Smooth muscle cell (in vitro differentiated cells): ENCODE measurements at regions not wholly inside any gene's neighbourhood (a gene's known extent, or its start where the extent isn't known, plus 50 kb on each side); places are given as distances from the start of the nearest gene placed in this dataset.

Experiments used
- DNase-seq: peaks from one replicate; lab custom pipeline; 2025; ENCODE audit not compliant: unreplicated experiment; lab: John Stamatoyannopoulos, UW
- H2AFZ ChIP-seq: fragments of 200-600 bp; sonication (generic); 2 replicates; pipeline ENCODE4 v1.6.0; 2016; ENCODE audit warnings: antibody characterized with exemption, low read depth, mild to moderate bottlenecking
- H3F3A ChIP-seq: fragments of 200-600 bp; sonication (generic); 2 replicates; pipeline ENCODE4 v1.6.0; 2017; ENCODE audit warnings: antibody characterized with exemption, low read depth
- H3K27ac ChIP-seq: fragments of 200-600 bp; sonication (generic); 2 replicates; pipeline ENCODE4 v1.5.1; 2016; ENCODE audit warnings: low read depth, mild to moderate bottlenecking
- H3K27me3 ChIP-seq: fragments of 200-600 bp; sonication (generic); 2 replicates; pipeline ENCODE4 v1.6.1; 2016; ENCODE audit warnings: low read depth, mild to moderate bottlenecking
- H3K36me3 ChIP-seq: fragments of 200-600 bp; sonication (generic); 2 replicates; pipeline ENCODE4 v1.5.1; 2016; ENCODE audit warnings: low read depth
- H3K4me1 ChIP-seq: fragments of 200-600 bp; sonication (generic); 2 replicates; pipeline ENCODE4 v1.5.1; 2016; ENCODE audit warnings: low read depth
- H3K4me2 ChIP-seq: fragments of 200-600 bp; sonication (generic); 2 replicates; pipeline ENCODE4 v1.6.0; 2016; ENCODE audit warnings: mild to moderate bottlenecking
- H3K4me3 ChIP-seq: fragments of 200-600 bp; sonication (generic); 2 replicates; pipeline ENCODE4 v1.5.1; 2016; ENCODE audit warnings: mild to moderate bottlenecking
- H3K79me2 ChIP-seq: fragments of 200-600 bp; sonication (generic); 2 replicates; pipeline ENCODE4 v1.6.0; 2016; ENCODE audit warnings: low read depth, mild to moderate bottlenecking
- H3K9ac ChIP-seq: fragments of 200-600 bp; sonication (generic); 2 replicates; pipeline ENCODE4 v1.6.0; 2016; ENCODE audit warnings: low read depth
- H3K9me3 ChIP-seq: fragments of 200-600 bp; sonication (generic); replicated peaks from 2 replicates; pipeline ENCODE4 v1.5.1; 2016; ENCODE audit warnings: low read depth
- H4K20me1 ChIP-seq: fragments of 200-600 bp; sonication (generic); 2 replicates; pipeline ENCODE4 v1.6.0; 2016; ENCODE audit warnings: low read depth
- CTCF ChIP-seq: fragments of 200-600 bp; sonication (generic); IDR thresholded peaks from 2 replicates; pipeline ENCODE4 v1.5.1; 2017; ENCODE audit warnings: borderline replicate concordance, mild to moderate bottlenecking, antibody characterized with exemption; ENCODE audit not compliant: insufficient read depth, poor library complexity, severe bottlenecking
- WGBS: methylation state at CpG from one replicate; pipeline ENCODE4 v1.1.7; 2016; ENCODE audit warnings: low lambda C conversion rate; 5-methylcytosine and 5-hydroxymethylcytosine counted together

GRCh38 chr10:123944661-123945060, 53.1 kb upstream of the CPXM2 start:
- TF ChIP-seq CTCF = no peak
- Histone ChIP-seq H3K4me1 (no peaks in the 10 kb centered on the region), H3K36me3 (no peaks in the 10 kb centered on the region), H4K20me1 (no peaks in the 10 kb centered on the region), H3K27me3 (no peaks in the 10 kb centered on the region), H3K4me2 (no peak overlapping the region), H2AFZ (no peak overlapping the region), H3K79me2 (no peaks in the 10 kb centered on the region), H3K4me3 (no peak overlapping the region), H3F3A (no peaks in the 10 kb centered on the region), H3K27ac (no peak overlapping the region), H3K9me3 (no peaks in the 10 kb centered on the region), H3K9ac (no peak overlapping the region)
- DNase-seq = no peak
- 92% methylated on average over 6 of the region's 6 CpGs for WGBS

GRCh38 chr10:123943307-123943706, 51.7 kb upstream of the CPXM2 start:
- no peak overlapping the region for H3K4me3 ChIP-seq
- no peak overlapping the region for H3K9ac ChIP-seq
- H2AFZ ChIP-seq = no peak overlapping the region
- no peaks in the 10 kb centered on the region for H3K79me2 ChIP-seq
- no peak overlapping the region for H3K4me2 ChIP-seq
- H3K27me3 ChIP-seq = no peaks in the 10 kb centered on the region
- H3K4me1 ChIP-seq = no peaks in the 10 kb centered on the region
- TF ChIP-seq CTCF = no peak
- H3K27ac ChIP-seq = no peak overlapping the region
- no peaks in the 10 kb centered on the region for H4K20me1 ChIP-seq
- no peak for DNase-seq
- no peaks in the 10 kb centered on the region for H3F3A ChIP-seq
- H3K36me3 ChIP-seq = no peaks in the 10 kb centered on the region
- H3K9me3 ChIP-seq = no peaks in the 10 kb centered on the region
- WGBS = 79% methylated on average over 3 of the region's 3 CpGs

GRCh38 chr10:123942114-123942861, 50.7 kb upstream of the CPXM2 start:
- Histone ChIP-seq H3K9me3 (no peaks in the 10 kb centered on the region), H3K4me1 (no peaks in the 10 kb centered on the region), H3K9ac (no peak overlapping the region), H3F3A (no peaks in the 10 kb centered on the region), H3K27ac (no peak overlapping the region), H3K79me2 (no peaks in the 10 kb centered on the region), H3K36me3 (no peaks in the 10 kb centered on the region), H4K20me1 (no peaks in the 10 kb centered on the region), H3K4me3 (no peak overlapping the region), H3K27me3 (no peaks in the 10 kb centered on the region), H3K4me2 (no peak overlapping the region), H2AFZ (no peak overlapping the region)
- DNase-seq = no peak
- WGBS = 62% methylated on average over 11 of the region's 11 CpGs
- no peak for TF ChIP-seq CTCF
